ENCODE measurements at regions not wholly inside any gene's neighbourhood (a gene's known extent, or its start where the extent isn't known, plus 50 kb on each side); places are given as distances from the start of the nearest gene placed in this dataset.

DNA sequence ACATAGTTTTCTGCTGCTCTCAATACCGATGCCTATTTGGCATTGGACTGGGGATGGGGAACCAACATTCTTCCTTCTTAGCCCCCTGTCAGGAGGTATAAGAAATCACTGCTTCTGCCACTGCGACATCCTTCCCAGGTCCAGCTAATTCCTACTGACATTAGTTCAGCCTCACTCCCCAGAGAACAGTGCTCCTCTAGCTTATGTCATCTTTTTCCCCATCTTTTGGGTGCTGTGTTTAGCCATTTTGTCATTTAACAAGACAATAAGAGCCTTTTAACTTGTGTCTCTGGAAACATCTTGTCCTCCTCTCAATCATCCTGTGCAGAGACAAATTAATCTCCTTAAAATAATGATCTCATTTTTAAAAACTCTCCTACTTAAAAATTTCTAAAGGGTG, 167.0 kb upstream of the PLXNC1 start:
- no peak overlapping the region for H3K9ac ChIP-seq (ENCODE audit: insufficient read depth in 1 of 2, low read depth in 2 of 2, low read length in 2 of 2)
- no peaks in the 10 kb centered on the region for H3K79me2 ChIP-seq (ENCODE audit: control insufficient read depth, insufficient read depth, low read length)
- no peak overlapping the region for H3K4me2 ChIP-seq (ENCODE audit: insufficient read depth, low read length)
- intact Hi-C loops (cut with micrococcal nuclease), result loop anchor here (2.0 kb wide), 1 partner anchor 119 kb away; no protein-coding TSS in a partner anchor
- no peaks in the 10 kb centered on the region for H3K36me3 ChIP-seq (ENCODE audit: control insufficient read depth, insufficient read depth, low read length)
- no TSS peak for BruUV-seq (replicated peaks)
- TF ChIP-seq ZSCAN29 (IDR thresholded peaks at IDR 0.05), result no peak
- no peak for TF ChIP-seq MYBL2 (IDR thresholded peaks at IDR 0.05; ENCODE audit: low read depth)
- TF ChIP-seq MYBL2 (CRISPR knock-in tag; IDR thresholded peaks at IDR 0.05; ENCODE audit: borderline replicate concordance), result no peak
- TF ChIP-seq ZNF431 (CRISPR knock-in tag; IDR thresholded peaks at IDR 0.05), result no peak
- no peak for TF ChIP-seq RFX5 (IDR thresholded peaks at IDR 0.05; ENCODE audit: low read depth, low read length)
- no peak for TF ChIP-seq RB1 (IDR thresholded peaks at IDR 0.05; ENCODE audit: low read depth)
- no peak for TF ChIP-seq ZKSCAN8 (CRISPR knock-in tag; IDR thresholded peaks at IDR 0.05)
- TF ChIP-seq, protein P1, sequence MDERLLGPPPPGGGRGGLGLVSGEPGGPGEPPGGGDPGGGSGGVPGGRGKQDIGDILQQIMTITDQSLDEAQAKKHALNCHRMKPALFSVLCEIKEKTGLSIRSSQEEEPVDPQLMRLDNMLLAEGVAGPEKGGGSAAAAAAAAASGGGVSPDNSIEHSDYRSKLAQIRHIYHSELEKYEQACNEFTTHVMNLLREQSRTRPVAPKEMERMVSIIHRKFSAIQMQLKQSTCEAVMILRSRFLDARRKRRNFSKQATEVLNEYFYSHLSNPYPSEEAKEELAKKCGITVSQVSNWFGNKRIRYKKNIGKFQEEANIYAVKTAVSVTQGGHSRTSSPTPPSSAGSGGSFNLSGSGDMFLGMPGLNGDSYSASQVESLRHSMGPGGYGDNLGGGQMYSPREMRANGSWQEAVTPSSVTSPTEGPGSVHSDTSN (CRISPR knock-in tag; IDR thresholded peaks at IDR 0.05; ENCODE audit: low read depth), result no peak
- TF ChIP-seq, protein P1 (tag; conservative IDR thresholded peaks at IDR 0.05; ENCODE audit: low read depth), result no peak
- in situ Hi-C loops (cut with MboI), result no loop called here
- ATAC-seq (no peak), DNase-seq (ENCODE audit: extremely low read depth in 1 of 4, low spot score in 3 of 4) (no peak), FAIRE-seq (no peak)
- H3K4me1 ChIP-seq (replicated peaks in 1 of 2; ENCODE audit: control insufficient read depth in 2 of 2, insufficient read depth in 2 of 2, low read length in 2 of 2), result peaks cover 0 to 8% of the 10 kb centered on the region in 2 experiments; a peak in 3 of 5 replicates
- H3K27me3 ChIP-seq (ENCODE audit: control insufficient read depth in 2 of 2, insufficient read depth in 2 of 2, low read length in 2 of 2), result no peaks in the 10 kb centered on the region
- H3K4me3 ChIP-seq, result no peak overlapping the region
- POLR2A ChIA-PET, result no interaction called here
- no peaks in the 10 kb centered on the region for H3K9me3 ChIP-seq (replicated peaks; ENCODE audit: control insufficient read depth, insufficient read depth, low read depth, low read length)
- WGBS (ENCODE audit: insufficient coverage, low coverage, missing lambda C conversion rate), result 0% methylated on average over 2 of the region's 2 CpGs
- H2AFZ ChIP-seq (ENCODE audit: low read depth, low read length), result no peak overlapping the region
- CTCF ChIA-PET (ENCODE audit: low intra/inter-chr PET ratio), result no interaction called here
- no peaks in the 10 kb centered on the region for H3K9me1 ChIP-seq (ENCODE audit: control insufficient read depth, insufficient read depth, low read length)
- no peaks in the 10 kb centered on the region for H4K20me1 ChIP-seq (replicated peaks; ENCODE audit: control insufficient read depth, insufficient read depth, low read length)
- no peak overlapping the region for H3K27ac ChIP-seq (ENCODE audit: extremely low read depth, low read depth, low read length)

All from K562 (cell line).